Endothelial cell of umbilical vein (primary cell): ENCODE measurements at regions not wholly inside any gene's neighbourhood (a gene's known extent, or its start where the extent isn't known, plus 50 kb on each side); places are given as distances from the start of the nearest gene placed in this dataset.

ENCODE experiments used
- BruUV-seq: library from RNA; stranded (reverse); fragments of 400-500 nt; replicated peaks from 2 replicates; lab custom pipeline; 2021; lab: Mats Ljungman, UMichigan
- CTCF ChIA-PET: fragments of 300-600, 350-600 bp; sonication (Branson Sonifier 250); formaldehyde crosslinking; loops from one replicate; lab custom pipeline; 2021; ENCODE audit warnings: antibody characterized with exemption, inconsistent platforms; lab: Charles Lee
- POLR2A ChIA-PET: fragments of 300-600, 350-600 bp; sonication (Branson Sonifier 250); formaldehyde crosslinking; loops from one replicate; lab custom pipeline; 2021; ENCODE audit warnings: antibody characterized with exemption, inconsistent platforms; lab: Charles Lee
- DNase-seq: peaks from one replicate; pipeline ENCODE4 v3.0.0-alpha.2; 2011; ENCODE audit warnings: low read depth, low spot score
- FAIRE-seq: peaks from 2 replicates; lab custom pipeline; 2011; peaks lifted over from hg19 to GRCh38; lab: Jason Lieb, UNC
- H2AFZ ChIP-seq: 2 replicates; pipeline ENCODE4 v1.6.0; 2012; ENCODE audit warnings: low read depth, low read length, control low read depth, inconsistent platforms
- H3K27ac ChIP-seq: 2 replicates; pipeline ENCODE4 v1.5.1; 2011; ENCODE audit warnings: low read depth, mild to moderate bottlenecking, control low read depth, low read length, moderate library complexity; ENCODE audit not compliant: insufficient read depth
- H3K27me3 ChIP-seq, 2 experiments: 2 replicates each; pipeline versions ENCODE4 v1.6.0 to v1.6.1; 2011; ENCODE audit warnings: low read length in 2 of 2, mixed read lengths in 1 of 2; ENCODE audit not compliant: control insufficient read depth in 2 of 2, insufficient read depth in 2 of 2
- H3K36me3 ChIP-seq, 2 experiments: 2 replicates in 1 of 2; 3 replicates in 1 of 2; pipeline ENCODE4 v1.5.1; 2011; ENCODE audit warnings: low read length in 2 of 2, mild to moderate bottlenecking in 1 of 2, moderate library complexity in 1 of 2; ENCODE audit not compliant: control insufficient read depth in 2 of 2, insufficient read depth in 2 of 2; ENCODE audit errors: extremely low read depth in 1 of 2
- H3K4me1 ChIP-seq: 3 replicates; pipeline ENCODE4 v1.5.1; 2011; ENCODE audit warnings: mild to moderate bottlenecking, low read length; ENCODE audit not compliant: control insufficient read depth, insufficient read depth; ENCODE audit errors: extremely low read depth
- H3K4me2 ChIP-seq: 2 replicates; pipeline ENCODE4 v1.6.1; 2011; ENCODE audit warnings: low read length, control low read depth, mixed read lengths; ENCODE audit not compliant: insufficient read depth
- H3K4me3 ChIP-seq, 3 experiments: fragments of 200-600 bp in 1 of 3; sonication (generic), shearing (Covaris generic) in 1 of 3; replicated peaks in 1 of 3; 2 replicates each; pipeline ENCODE4 v1.5.1; 2011 to 2016; ENCODE audit warnings: control low read depth in 3 of 3, low read length in 3 of 3, mild to moderate bottlenecking in 2 of 3, inconsistent platforms in 1 of 3, low read depth in 1 of 3, moderate library complexity in 1 of 3; ENCODE audit not compliant: insufficient read depth in 1 of 3
- H3K79me2 ChIP-seq: 2 replicates; pipeline ENCODE4 v1.6.0; 2012; ENCODE audit warnings: low read length, inconsistent platforms; ENCODE audit not compliant: control insufficient read depth, insufficient read depth
- H3K9ac ChIP-seq: replicated peaks from 2 replicates; pipeline ENCODE3; 2011; ENCODE audit warnings: low read length, control low read depth; ENCODE audit not compliant: insufficient read depth; ENCODE audit errors: extremely low read depth
- H3K9me1 ChIP-seq: replicated peaks from 3 replicates; pipeline ENCODE4 v1.6.0; 2011; ENCODE audit warnings: mild to moderate bottlenecking, low read length; ENCODE audit not compliant: control insufficient read depth, insufficient read depth; ENCODE audit errors: extremely low read depth
- H3K9me3 ChIP-seq: replicated peaks from 2 replicates; pipeline ENCODE4 v1.5.1; 2012; ENCODE audit warnings: low read length, inconsistent platforms; ENCODE audit not compliant: control insufficient read depth, insufficient read depth
- H4K20me1 ChIP-seq: replicated peaks from 2 replicates; pipeline ENCODE3; 2011; ENCODE audit warnings: mild to moderate bottlenecking, low read length; ENCODE audit not compliant: control insufficient read depth, insufficient read depth; ENCODE audit errors: extremely low read depth
- CTCF ChIP-seq, 2 donors: IDR thresholded peaks; 1 replicate in 1 of 2; 2 replicates in 1 of 2; pipeline ENCODE4 v1.5.1; 2011; ENCODE audit warnings: low read length in 2 of 2, mild to moderate bottlenecking in 2 of 2, moderate library complexity in 2 of 2, control low read depth in 1 of 2, inconsistent platforms in 1 of 2, low read depth in 1 of 2; ENCODE audit not compliant: insufficient read depth in 1 of 2; ENCODE audit errors: extremely low read depth in 1 of 2
- EZH2 ChIP-seq: IDR thresholded peaks from 2 replicates; pipeline ENCODE4 v1.6.1; 2012; ENCODE audit warnings: borderline replicate concordance, low read depth, mild to moderate bottlenecking, moderate library complexity, low read length, inconsistent platforms; ENCODE audit not compliant: severe bottlenecking
- FOS ChIP-seq: IDR thresholded peaks from 2 replicates; pipeline ENCODE4 v1.6.1; 2011; ENCODE audit warnings: mild to moderate bottlenecking, low read length, moderate library complexity, borderline replicate concordance; ENCODE audit not compliant: insufficient read depth
- GATA2 ChIP-seq: IDR thresholded peaks from 2 replicates; pipeline ENCODE4 v1.7.0; 2011; ENCODE audit warnings: low read depth, mild to moderate bottlenecking, moderate library complexity, mixed read lengths, low read length; ENCODE audit not compliant: insufficient read length, insufficient read depth
- JUN ChIP-seq: IDR thresholded peaks from 2 replicates; pipeline ENCODE4 v1.6.1; 2011; ENCODE audit warnings: borderline replicate concordance, low read depth; ENCODE audit not compliant: insufficient read length, insufficient read depth
- MAX ChIP-seq: IDR thresholded peaks from 2 replicates; pipeline ENCODE4 v1.6.1; 2011; ENCODE audit not compliant: insufficient read depth, insufficient read length
- MYC ChIP-seq: IDR thresholded peaks from one replicate; pipeline ENCODE4 v1.6.1; 2011; ENCODE audit warnings: mild to moderate bottlenecking, low read depth, low read length
- POLR2A ChIP-seq: IDR thresholded peaks from 2 replicates; pipeline ENCODE4 v1.6.1; 2012; ENCODE audit warnings: low read depth, mild to moderate bottlenecking, control low read depth, low read length
- POLR2AphosphoS5 ChIP-seq: IDR thresholded peaks from 2 replicates; pipeline ENCODE4 v1.6.1; 2012; ENCODE audit warnings: low read depth, mild to moderate bottlenecking, control low read depth, low read length, moderate library complexity; ENCODE audit not compliant: insufficient read depth
- dilution Hi-C: fragments of 300-500 bp; cut with MboI; formaldehyde crosslinking; loops from one replicate; pipeline ENCODE4 v1.15.0; 2019; ENCODE audit warnings: low sequenced_read_pairs; ENCODE audit not compliant: extremely low pct_ligation_motif_present
- intact Hi-C: fragments of 100-400 bp; cut with micrococcal nuclease; formaldehyde crosslinking; loops from one replicate; pipeline ENCODE4 v1.10.0; 2022

GRCh38 chr20:60172346-60172984 is 214.2 kb downstream of the CDH26 start:
- TF ChIP-seq FOS (no peak), MYC (no peak), GATA2 (no peak), MAX (no peak), EZH2 (no peak), POLR2A (no peak), JUN (no peak), CTCF (IDR thresholded peaks at IDR 0.05; ENCODE audit: extremely low read depth in 1 of 2, insufficient read depth in 1 of 2, low read depth in 1 of 2, low read length in 2 of 2) (no peak), POLR2AphosphoS5 (no peak)
- Histone ChIP-seq H2AFZ (no peak overlapping the region), H3K9me3 (peaks cover 3% of the 10 kb centered on the region), H3K4me3 (no peak overlapping the region), H3K27ac (no peak overlapping the region), H3K79me2 (no peaks in the 10 kb centered on the region), H3K36me3 (no peaks in the 10 kb centered on the region), H3K9me1 (no peaks in the 10 kb centered on the region), H3K4me2 (no peak overlapping the region), H3K9ac (no peak overlapping the region), H3K4me1 (no peaks in the 10 kb centered on the region), H3K27me3 (no peaks in the 10 kb centered on the region), H4K20me1 (no peaks in the 10 kb centered on the region)
- FAIRE-seq (no peak), DNase-seq (no peak)
- dilution Hi-C loops, result no loop called here
- POLR2A ChIA-PET, result no interaction called here
- CTCF ChIA-PET, result no interaction called here
- intact Hi-C loops, result no loop called here
- BruUV-seq, result no TSS peak
